Breast epithelium (tissue), 3 donors: ENCODE measurements at regions not wholly inside any gene's neighbourhood (a gene's known extent, or its start where the extent isn't known, plus 50 kb on each side); places are given as distances from the start of the nearest gene placed in this dataset.

Source experiments
- POLR2A ChIP-seq: fragments of 450-650 bp; IDR thresholded peaks from one replicate; pipeline ENCODE4 v1.6.1; 2016; ENCODE audit warnings: antibody characterized with exemption, mild to moderate bottlenecking, moderate library complexity
- POLR2AphosphoS5 ChIP-seq, 3 donors: sonication (generic); formaldehyde crosslinking; IDR thresholded peaks; one replicate each; pipeline ENCODE4 v1.6.1; 2017; ENCODE audit warnings: antibody characterized with exemption in 3 of 3
- TF ChIP-seq, protein P1 (sequence below), 3 donors: fragments of 450-650 bp; IDR thresholded peaks; one replicate each; pipeline ENCODE4 v1.5.1; 2016 to 2017; ENCODE audit warnings: antibody characterized with exemption in 3 of 3, mild to moderate bottlenecking in 3 of 3, moderate library complexity in 3 of 3

- TF ChIP-seq, protein P1, sequence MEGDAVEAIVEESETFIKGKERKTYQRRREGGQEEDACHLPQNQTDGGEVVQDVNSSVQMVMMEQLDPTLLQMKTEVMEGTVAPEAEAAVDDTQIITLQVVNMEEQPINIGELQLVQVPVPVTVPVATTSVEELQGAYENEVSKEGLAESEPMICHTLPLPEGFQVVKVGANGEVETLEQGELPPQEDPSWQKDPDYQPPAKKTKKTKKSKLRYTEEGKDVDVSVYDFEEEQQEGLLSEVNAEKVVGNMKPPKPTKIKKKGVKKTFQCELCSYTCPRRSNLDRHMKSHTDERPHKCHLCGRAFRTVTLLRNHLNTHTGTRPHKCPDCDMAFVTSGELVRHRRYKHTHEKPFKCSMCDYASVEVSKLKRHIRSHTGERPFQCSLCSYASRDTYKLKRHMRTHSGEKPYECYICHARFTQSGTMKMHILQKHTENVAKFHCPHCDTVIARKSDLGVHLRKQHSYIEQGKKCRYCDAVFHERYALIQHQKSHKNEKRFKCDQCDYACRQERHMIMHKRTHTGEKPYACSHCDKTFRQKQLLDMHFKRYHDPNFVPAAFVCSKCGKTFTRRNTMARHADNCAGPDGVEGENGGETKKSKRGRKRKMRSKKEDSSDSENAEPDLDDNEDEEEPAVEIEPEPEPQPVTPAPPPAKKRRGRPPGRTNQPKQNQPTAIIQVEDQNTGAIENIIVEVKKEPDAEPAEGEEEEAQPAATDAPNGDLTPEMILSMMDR (IDR thresholded peaks at IDR 0.05): no peak
- TF ChIP-seq POLR2A (no peak), POLR2AphosphoS5 (IDR thresholded peaks at IDR 0.05) (no peak)
Observed at GRCh38 chr9:23372703-23373102, 453.3 kb downstream of the ELAVL2 start.
